Neural cell (in vitro differentiated cells): ENCODE measurements at regions not wholly inside any gene's neighbourhood (a gene's known extent, or its start where the extent isn't known, plus 50 kb on each side); places are given as distances from the start of the nearest gene placed in this dataset.

Source experiments
- H2AFZ ChIP-seq: fragments of 200-600, 300-800 bp; sonication (generic), shearing (Covaris generic); 2 replicates; pipeline ENCODE4 v1.6.0; 2014; ENCODE audit warnings: low read depth, mild to moderate bottlenecking, antibody characterized with exemption, low read length, moderate library complexity
- H3F3A ChIP-seq: fragments of 200-600 bp; shearing (Covaris generic); 2 replicates; pipeline ENCODE4 v1.6.1; 2016; ENCODE audit warnings: mild to moderate bottlenecking, moderate library complexity, mixed read lengths, antibody characterized with exemption, low read length; ENCODE audit not compliant: insufficient read depth, poor library complexity, severe bottlenecking
- H3K27ac ChIP-seq: fragments of 200-600, 300-800 bp; sonication (generic), shearing (Covaris generic); 2 replicates; pipeline ENCODE4 v1.5.1; 2014; ENCODE audit warnings: mild to moderate bottlenecking, low read length, moderate library complexity
- H3K27me3 ChIP-seq: fragments of 300-800, 200-600 bp; sonication (generic), shearing (Covaris generic); 2 replicates; pipeline ENCODE4 v1.6.0; 2014; ENCODE audit warnings: mild to moderate bottlenecking, low read depth, low read length, moderate library complexity; ENCODE audit not compliant: insufficient read depth
- H3K36me3 ChIP-seq: fragments of 300-800, 200-600 bp; sonication (generic), shearing (Covaris generic); 2 replicates; pipeline ENCODE4 v1.5.1; 2014; ENCODE audit warnings: mild to moderate bottlenecking, antibody characterized with exemption, low read length, moderate library complexity; ENCODE audit not compliant: insufficient read depth
- H3K4me2 ChIP-seq: fragments of 300-800, 200-600 bp; sonication (generic), shearing (Covaris generic); 2 replicates; pipeline ENCODE4 v1.6.0; 2014; ENCODE audit warnings: mild to moderate bottlenecking, low read length
- H3K4me3 ChIP-seq: fragments of 300-800, 200-600 bp; sonication (generic), shearing (Covaris generic); 2 replicates; pipeline ENCODE4 v1.5.1; 2014; ENCODE audit warnings: mild to moderate bottlenecking, low read length, moderate library complexity
- H3K79me2 ChIP-seq: fragments of 200-600 bp; shearing (Covaris generic); replicated peaks from 2 replicates; pipeline ENCODE4 v1.6.0; 2014; ENCODE audit warnings: mild to moderate bottlenecking, low read length, moderate library complexity; ENCODE audit not compliant: insufficient read depth
- H3K9ac ChIP-seq: fragments of 300-800, 200-600 bp; sonication (generic), shearing (Covaris generic); 2 replicates; pipeline ENCODE4 v1.6.1; 2016; ENCODE audit warnings: mild to moderate bottlenecking, low read length, mixed read lengths
- H3K9me2 ChIP-seq: fragments of 200-600 bp; shearing (Covaris generic); 2 replicates; pipeline ENCODE4 v1.6.1; 2016; ENCODE audit warnings: mild to moderate bottlenecking, low read length, mixed read lengths; ENCODE audit not compliant: insufficient read depth
- H3K9me3 ChIP-seq: fragments of 200-600, 300-800 bp; sonication (generic), shearing (Covaris generic); 2 replicates; pipeline ENCODE4 v1.6.1; 2016; ENCODE audit warnings: mild to moderate bottlenecking, mixed run types, low read length, moderate library complexity, mixed read lengths
- H4K20me1 ChIP-seq: fragments of 200-600 bp; shearing (Covaris generic); 2 replicates; pipeline ENCODE4 v1.6.1; 2016; ENCODE audit warnings: mild to moderate bottlenecking, mixed run types; ENCODE audit not compliant: insufficient read depth
- CTCF ChIP-seq: fragments of 450-650 bp; IDR thresholded peaks from 2 replicates; pipeline ENCODE4 v1.5.1; 2014; ENCODE audit warnings: antibody characterized with exemption, mild to moderate bottlenecking, moderate library complexity; ENCODE audit not compliant: poor library complexity, severe bottlenecking
- EP300 ChIP-seq: fragments of 450-650 bp; conservative IDR thresholded peaks from 2 replicates; pipeline ENCODE4 v1.6.1; 2014; ENCODE audit warnings: antibody characterized with exemption, mild to moderate bottlenecking, moderate library complexity; ENCODE audit not compliant: poor library complexity, severe bottlenecking
- EZH2 ChIP-seq: fragments of 200-600, 300-800 bp; shearing (Covaris generic), sonication (generic); IDR thresholded peaks from 2 replicates; pipeline ENCODE4 v1.6.1; 2014; ENCODE audit warnings: antibody characterized with exemption, low read length, borderline replicate concordance, mild to moderate bottlenecking; ENCODE audit not compliant: insufficient read depth, poor library complexity, severe bottlenecking
- MXI1 ChIP-seq: fragments of 450-650 bp; conservative IDR thresholded peaks from 2 replicates; pipeline ENCODE4 v1.6.1; 2014; ENCODE audit warnings: antibody characterized with exemption, mild to moderate bottlenecking; ENCODE audit not compliant: poor library complexity, severe bottlenecking
- POLR2AphosphoS5 ChIP-seq: IDR thresholded peaks from 2 replicates; pipeline ENCODE4 v1.6.1; 2012
- RAD21 ChIP-seq: fragments of 450-650 bp; conservative IDR thresholded peaks from 2 replicates; pipeline ENCODE4 v1.6.1; 2014; ENCODE audit warnings: antibody characterized with exemption, mild to moderate bottlenecking, moderate library complexity
- REST ChIP-seq: IDR thresholded peaks from 2 replicates; pipeline ENCODE4 v1.6.1; 2012; ENCODE audit warnings: borderline replicate concordance
- SMC3 ChIP-seq: fragments of 450-650 bp; conservative IDR thresholded peaks from 2 replicates; pipeline ENCODE4 v1.6.1; 2014; ENCODE audit warnings: antibody characterized with exemption, mild to moderate bottlenecking, moderate library complexity; ENCODE audit not compliant: poor library complexity
- TAF1 ChIP-seq: IDR thresholded peaks from 2 replicates; pipeline ENCODE4 v1.6.1; 2012; ENCODE audit warnings: low read depth

- Histone ChIP-seq H3F3A (no peaks in the 10 kb centered on the region), H3K9me2 (no peaks in the 10 kb centered on the region), H3K4me2 (no peak overlapping the region), H3K9me3 (no peaks in the 10 kb centered on the region), H3K9ac (no peak overlapping the region), H2AFZ (no peak overlapping the region), H4K20me1 (no peaks in the 10 kb centered on the region), H3K79me2 (no peaks in the 10 kb centered on the region), H3K36me3 (no peaks in the 10 kb centered on the region), H3K4me3 (no peak overlapping the region), H3K27ac (no peak overlapping the region), H3K27me3 (no peaks in the 10 kb centered on the region)
- TF ChIP-seq TAF1 (no peak), POLR2AphosphoS5 (no peak), MXI1 (no peak), SMC3 (no peak), CTCF (no peak), EZH2 (no peak), RAD21 (no peak), EP300 (no peak), REST (no peak)
These were observed 160.3 kb upstream of the VEGFC start for GRCh38 chr4:176953021-176953420.

GRCh38 chr4:176957353-176958118, 164.8 kb upstream of the VEGFC start:
- no peaks in the 10 kb centered on the region for H3K9me2 ChIP-seq
- no peaks in the 10 kb centered on the region for H3K27me3 ChIP-seq
- H3K79me2 ChIP-seq, result no peaks in the 10 kb centered on the region
- no peak overlapping the region for H3K27ac ChIP-seq
- no peak overlapping the region for H2AFZ ChIP-seq
- H3K4me2 ChIP-seq, result no peak overlapping the region
- no peak overlapping the region for H3K9ac ChIP-seq
- TF ChIP-seq RAD21 (no peak), SMC3 (no peak), MXI1 (no peak), CTCF (no peak), EP300 (no peak), POLR2AphosphoS5 (no peak), EZH2 (no peak), TAF1 (no peak), REST (no peak)
- no peaks in the 10 kb centered on the region for H3K9me3 ChIP-seq
- no peaks in the 10 kb centered on the region for H4K20me1 ChIP-seq
- no peak overlapping the region for H3K4me3 ChIP-seq
- no peaks in the 10 kb centered on the region for H3F3A ChIP-seq
- no peaks in the 10 kb centered on the region for H3K36me3 ChIP-seq
